HFF-Myc (cell line): ENCODE measurements at regions not wholly inside any gene's neighbourhood (a gene's known extent, or its start where the extent isn't known, plus 50 kb on each side); places are given as distances from the start of the nearest gene placed in this dataset.

ENCODE experiments used
- DNase-seq: peaks from one replicate; pipeline ENCODE4 v3.0.0-alpha.2; 2011; ENCODE audit warnings: low read depth; ENCODE audit errors: extremely low read depth
- H3K4me3 ChIP-seq: replicated peaks from 2 replicates; pipeline ENCODE4 v1.5.1; 2011; ENCODE audit warnings: low read depth, mild to moderate bottlenecking, control low read depth, low read length
- TF ChIP-seq, protein P1 (sequence below): IDR thresholded peaks from 2 replicates; pipeline ENCODE4 v1.5.1; 2012; ENCODE audit warnings: mild to moderate bottlenecking, low read depth, low read length, control low read depth; ENCODE audit errors: missing control alignments

DNA sequence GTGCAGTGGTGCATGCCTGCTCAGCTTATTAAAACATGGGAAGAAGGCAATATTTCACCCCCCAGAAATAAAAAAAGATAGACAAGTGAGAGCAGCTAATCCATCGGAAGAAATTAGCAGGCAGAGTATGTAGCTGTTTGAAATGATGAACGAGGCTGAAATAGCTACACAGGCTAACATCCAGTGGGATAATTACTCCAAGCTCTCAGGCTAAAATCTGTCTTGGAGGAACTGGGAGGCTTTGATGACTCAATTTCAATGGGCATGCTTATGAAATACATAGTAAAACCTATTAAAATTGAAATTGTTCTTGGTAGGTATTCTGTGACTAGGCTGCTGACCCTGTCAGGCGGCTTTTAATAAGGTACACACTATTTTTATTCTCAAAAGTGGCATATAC is 84.1 kb upstream of the RRP15 start:
- TF ChIP-seq, protein P1, sequence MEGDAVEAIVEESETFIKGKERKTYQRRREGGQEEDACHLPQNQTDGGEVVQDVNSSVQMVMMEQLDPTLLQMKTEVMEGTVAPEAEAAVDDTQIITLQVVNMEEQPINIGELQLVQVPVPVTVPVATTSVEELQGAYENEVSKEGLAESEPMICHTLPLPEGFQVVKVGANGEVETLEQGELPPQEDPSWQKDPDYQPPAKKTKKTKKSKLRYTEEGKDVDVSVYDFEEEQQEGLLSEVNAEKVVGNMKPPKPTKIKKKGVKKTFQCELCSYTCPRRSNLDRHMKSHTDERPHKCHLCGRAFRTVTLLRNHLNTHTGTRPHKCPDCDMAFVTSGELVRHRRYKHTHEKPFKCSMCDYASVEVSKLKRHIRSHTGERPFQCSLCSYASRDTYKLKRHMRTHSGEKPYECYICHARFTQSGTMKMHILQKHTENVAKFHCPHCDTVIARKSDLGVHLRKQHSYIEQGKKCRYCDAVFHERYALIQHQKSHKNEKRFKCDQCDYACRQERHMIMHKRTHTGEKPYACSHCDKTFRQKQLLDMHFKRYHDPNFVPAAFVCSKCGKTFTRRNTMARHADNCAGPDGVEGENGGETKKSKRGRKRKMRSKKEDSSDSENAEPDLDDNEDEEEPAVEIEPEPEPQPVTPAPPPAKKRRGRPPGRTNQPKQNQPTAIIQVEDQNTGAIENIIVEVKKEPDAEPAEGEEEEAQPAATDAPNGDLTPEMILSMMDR, result no peak

DNA sequence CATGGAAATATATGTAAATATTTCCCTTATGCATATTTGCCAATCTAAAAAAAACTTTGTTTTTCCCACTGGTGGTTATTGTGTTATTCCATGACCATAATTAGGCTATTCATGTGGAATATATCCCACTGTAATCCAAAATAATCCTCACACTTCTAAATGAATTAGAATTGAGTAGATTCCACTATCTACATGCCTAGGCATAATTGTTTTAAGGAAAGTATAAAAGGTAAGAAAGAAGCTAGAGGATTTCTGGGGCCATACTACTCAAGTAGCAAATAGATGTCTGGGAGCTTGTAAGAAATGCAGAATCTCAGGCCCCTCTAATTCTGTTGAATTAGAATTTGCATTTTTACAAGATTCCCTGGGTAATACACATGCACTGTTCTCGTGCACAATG is 83.5 kb upstream of the RRP15 start:
- H3K4me3 ChIP-seq, result no peak overlapping the region
- TF ChIP-seq, protein P1, result no peak
- DNase-seq, result no peak

More for the DNA sequence above, 84.1 kb upstream of the RRP15 start:
- no peak overlapping the region for H3K4me3 ChIP-seq
- no peak for DNase-seq

DNA sequence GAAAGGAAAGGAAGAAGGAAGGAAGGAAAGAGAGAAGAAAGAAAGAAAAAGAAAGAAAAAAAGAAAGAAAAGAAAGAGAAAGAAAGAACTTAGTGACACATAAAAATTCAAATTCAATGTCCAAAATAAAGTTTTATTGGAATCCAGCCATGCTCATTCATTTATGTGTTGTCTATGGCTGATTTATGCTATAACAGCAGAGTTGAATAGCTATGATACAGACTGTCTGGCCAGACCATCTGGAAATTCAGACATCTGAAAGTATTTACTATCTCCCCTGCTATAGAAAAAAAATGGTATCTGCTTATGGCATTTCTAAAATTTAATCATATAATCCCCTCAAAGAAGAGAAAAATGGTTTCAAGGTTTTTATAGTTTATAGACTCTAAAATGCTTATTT is 79.4 kb upstream of the RRP15 start:
- TF ChIP-seq, protein P1, result no peak
- H3K4me3 ChIP-seq, result no peak overlapping the region
- DNase-seq, result no peak

DNA sequence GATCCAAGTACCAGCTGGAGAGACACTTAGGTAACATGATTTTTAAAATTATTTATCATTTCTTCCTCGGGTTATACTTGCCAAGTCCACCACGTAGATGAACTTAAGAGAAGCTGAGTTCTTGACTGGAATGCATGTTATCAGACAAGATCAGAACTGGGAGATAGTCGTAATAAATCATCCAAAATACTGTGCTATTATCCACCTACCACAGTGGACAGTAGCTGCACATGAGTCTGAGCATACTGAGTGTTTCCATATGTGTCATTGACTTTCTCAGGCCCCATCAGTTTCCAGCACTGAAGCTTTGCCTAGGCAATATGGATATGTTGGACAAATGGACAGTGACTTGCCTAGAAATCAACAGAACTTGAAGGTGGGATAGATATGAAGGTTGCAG is 77.9 kb upstream of the RRP15 start:
- TF ChIP-seq, protein P1, result no peak
- no peak for DNase-seq
- H3K4me3 ChIP-seq, result no peak overlapping the region

DNA sequence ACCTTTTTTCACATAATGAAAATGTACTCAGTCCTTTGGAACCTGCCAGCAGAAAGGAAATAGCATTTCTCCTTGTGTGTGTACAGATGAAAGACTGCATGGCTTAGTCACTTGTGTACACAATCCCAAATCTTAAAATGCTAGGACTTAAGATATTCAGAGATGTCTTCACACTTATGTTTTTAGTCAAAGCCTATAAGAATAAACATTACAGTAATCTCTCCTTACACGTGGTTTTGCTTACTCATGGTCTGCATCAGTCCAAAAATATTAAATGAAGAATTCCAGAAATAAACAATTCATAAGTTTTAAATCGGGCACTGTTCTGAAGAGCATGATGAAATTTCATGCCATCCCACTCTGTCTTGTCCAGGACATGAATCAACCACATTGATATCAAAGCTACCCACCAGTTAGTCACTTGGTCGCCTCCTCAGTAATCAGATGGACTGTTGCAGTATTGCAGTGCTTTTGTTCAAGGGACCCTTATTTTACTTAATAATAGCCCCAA is 75.7 kb upstream of the RRP15 start:
- TF ChIP-seq, protein P1, result no peak
- H3K4me3 ChIP-seq, result no peak overlapping the region
- DNase-seq, result peak; percentile 21

DNA sequence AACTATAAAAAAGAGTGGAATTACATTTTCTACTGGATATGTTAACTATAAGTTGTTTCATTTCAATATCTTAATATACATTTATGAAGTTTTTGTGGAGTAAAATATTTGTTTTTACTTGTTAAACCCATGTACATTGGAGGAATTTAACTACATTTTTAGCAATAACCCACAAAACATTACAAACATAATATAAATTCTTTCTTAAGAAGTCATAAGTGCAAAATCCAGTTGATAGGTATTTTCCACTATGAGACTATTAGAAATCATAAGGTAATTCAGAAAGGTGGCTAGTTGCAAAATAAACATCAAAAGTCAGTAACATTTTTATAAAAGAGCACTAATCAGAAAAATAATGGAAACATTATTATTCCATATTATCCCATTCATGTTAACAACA is 73.9 kb upstream of the RRP15 start:
- no peak overlapping the region for H3K4me3 ChIP-seq
- DNase-seq, result no peak
- TF ChIP-seq, protein P1, result no peak

DNA sequence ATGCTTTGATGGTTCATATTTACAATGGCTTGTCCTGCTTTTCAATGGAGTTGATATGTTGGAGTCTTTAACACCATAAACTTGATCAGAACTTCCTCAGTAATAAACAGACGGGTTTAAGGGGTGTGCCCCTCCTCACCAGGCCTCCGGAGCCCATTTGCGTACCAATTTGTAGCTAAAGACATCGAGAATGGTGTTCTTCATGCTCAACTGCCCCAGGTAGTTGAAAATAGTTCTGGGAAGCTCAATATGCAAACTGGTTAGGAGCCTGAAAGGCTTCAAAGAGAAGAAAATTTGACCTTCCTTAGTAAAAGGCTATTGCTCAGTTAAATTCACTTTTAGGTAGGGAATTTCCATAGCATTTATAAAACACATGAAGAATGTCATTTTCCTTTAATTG is 68.1 kb upstream of the RRP15 start:
- no peak overlapping the region for H3K4me3 ChIP-seq
- DNase-seq, result no peak
- TF ChIP-seq, protein P1, result no peak
